DND-41 (cell line): ENCODE measurements at regions not wholly inside any gene's neighbourhood (a gene's known extent, or its start where the extent isn't known, plus 50 kb on each side); places are given as distances from the start of the nearest gene placed in this dataset.

Experiments used
- CTCF ChIP-seq: IDR thresholded peaks from 2 replicates; pipeline ENCODE4 v1.5.1; 2012; ENCODE audit warnings: borderline replicate concordance, low read length, moderate library complexity, mild to moderate bottlenecking; ENCODE audit not compliant: poor library complexity, severe bottlenecking; ENCODE audit errors: extremely low read depth
- EZH2 ChIP-seq: IDR thresholded peaks from 3 replicates; pipeline ENCODE4 v1.6.1; 2012; ENCODE audit warnings: borderline replicate concordance, low read depth, mild to moderate bottlenecking, moderate library complexity, low read length, inconsistent platforms; ENCODE audit not compliant: severe bottlenecking

GRCh38 chr9:81132318-81132717 is 557.0 kb downstream of the TLE1 start:
- TF ChIP-seq CTCF (no peak), EZH2 (no peak)
